GM23338 (cell line): ENCODE measurements at regions not wholly inside any gene's neighbourhood (a gene's known extent, or its start where the extent isn't known, plus 50 kb on each side); places are given as distances from the start of the nearest gene placed in this dataset.

Source experiments
- CREB1 ChIP-seq: fragments of 250-450 bp; sonication (Bioruptor Pico); IDR thresholded peaks from 2 replicates; pipeline ENCODE4 v1.5.0; 2020; ENCODE audit warnings: low read depth, mild to moderate bottlenecking, moderate library complexity
- CTCF ChIP-seq, 2 experiments: fragments of 200-600 bp in 1 of 2; sonication (generic) in 1 of 2; conservative IDR thresholded peaks; 2 replicates each; pipeline versions ENCODE4 v1.5.1 to v1.6.1; 2016 to 2017; ENCODE audit warnings: antibody characterized with exemption in 2 of 2, low read depth in 2 of 2, mild to moderate bottlenecking in 2 of 2, moderate library complexity in 1 of 2
- EZH2 ChIP-seq: fragments of 200-600 bp; sonication (generic); IDR thresholded peaks from one replicate; pipeline ENCODE4 v1.8.0; 2017; ENCODE audit warnings: antibody characterized with exemption, mild to moderate bottlenecking, low read depth; ENCODE audit not compliant: unreplicated experiment
- EZH2phosphoT487 ChIP-seq: fragments of 200-600 bp; sonication (generic); IDR thresholded peaks from one replicate; pipeline ENCODE4 v1.8.1; 2018; ENCODE audit warnings: antibody characterized with exemption; ENCODE audit not compliant: unreplicated experiment
- JUNB ChIP-seq: IDR thresholded peaks from one replicate; pipeline ENCODE4 v1.6.1; 2016; ENCODE audit warnings: antibody characterized with exemption; ENCODE audit not compliant: unreplicated experiment
- POLR2AphosphoS5 ChIP-seq: IDR thresholded peaks from 2 replicates; pipeline ENCODE4 v1.6.1; 2016; ENCODE audit warnings: antibody characterized with exemption, low read depth
- ZNF114 ChIP-seq: fragments of 250-450 bp; sonication (Bioruptor Pico); IDR thresholded peaks from 2 replicates; pipeline ENCODE4 v1.5.0; 2020; ENCODE audit warnings: mild to moderate bottlenecking, moderate library complexity
- ZNF331 ChIP-seq: fragments of 250-450 bp; sonication (Bioruptor Pico); IDR thresholded peaks from 2 replicates; pipeline ENCODE4 v1.5.0; 2020; ENCODE audit warnings: low read depth, mild to moderate bottlenecking, moderate library complexity
- TF ChIP-seq, protein P1 (sequence below): IDR thresholded peaks from one replicate; pipeline ENCODE4 v1.6.1; 2018; ENCODE audit warnings: antibody characterized with exemption; ENCODE audit not compliant: unreplicated experiment

DNA sequence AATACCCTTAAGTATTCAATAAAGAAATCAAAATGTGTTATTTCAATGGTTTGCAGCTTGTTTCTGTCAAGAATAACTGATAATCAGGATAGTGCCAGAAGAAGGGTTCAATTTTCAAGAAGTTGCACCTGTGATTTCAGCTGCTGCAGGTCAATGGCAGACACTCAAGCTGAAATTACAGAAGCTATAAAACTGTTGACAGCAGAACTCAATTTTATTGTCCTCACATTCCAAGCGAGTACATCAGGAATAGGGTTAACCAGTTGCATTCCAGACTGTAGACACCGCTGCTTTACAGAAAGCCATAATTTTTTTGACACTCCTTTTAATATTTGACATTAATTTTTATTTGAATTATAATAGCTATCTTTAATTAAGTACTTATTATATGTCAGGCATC is 364.1 kb downstream of the CGGBP1 start:
- TF ChIP-seq CTCF (conservative IDR thresholded peaks at IDR 0.05; ENCODE audit: low read depth in 2 of 2) (no peak), EZH2 (no peak), POLR2AphosphoS5 (no peak), CREB1 (no peak), ZNF331 (CRISPR knock-in tag) (no peak), EZH2phosphoT487 (no peak), ZNF114 (CRISPR knock-in tag) (no peak), JUNB (no peak)
- TF ChIP-seq, protein P1, sequence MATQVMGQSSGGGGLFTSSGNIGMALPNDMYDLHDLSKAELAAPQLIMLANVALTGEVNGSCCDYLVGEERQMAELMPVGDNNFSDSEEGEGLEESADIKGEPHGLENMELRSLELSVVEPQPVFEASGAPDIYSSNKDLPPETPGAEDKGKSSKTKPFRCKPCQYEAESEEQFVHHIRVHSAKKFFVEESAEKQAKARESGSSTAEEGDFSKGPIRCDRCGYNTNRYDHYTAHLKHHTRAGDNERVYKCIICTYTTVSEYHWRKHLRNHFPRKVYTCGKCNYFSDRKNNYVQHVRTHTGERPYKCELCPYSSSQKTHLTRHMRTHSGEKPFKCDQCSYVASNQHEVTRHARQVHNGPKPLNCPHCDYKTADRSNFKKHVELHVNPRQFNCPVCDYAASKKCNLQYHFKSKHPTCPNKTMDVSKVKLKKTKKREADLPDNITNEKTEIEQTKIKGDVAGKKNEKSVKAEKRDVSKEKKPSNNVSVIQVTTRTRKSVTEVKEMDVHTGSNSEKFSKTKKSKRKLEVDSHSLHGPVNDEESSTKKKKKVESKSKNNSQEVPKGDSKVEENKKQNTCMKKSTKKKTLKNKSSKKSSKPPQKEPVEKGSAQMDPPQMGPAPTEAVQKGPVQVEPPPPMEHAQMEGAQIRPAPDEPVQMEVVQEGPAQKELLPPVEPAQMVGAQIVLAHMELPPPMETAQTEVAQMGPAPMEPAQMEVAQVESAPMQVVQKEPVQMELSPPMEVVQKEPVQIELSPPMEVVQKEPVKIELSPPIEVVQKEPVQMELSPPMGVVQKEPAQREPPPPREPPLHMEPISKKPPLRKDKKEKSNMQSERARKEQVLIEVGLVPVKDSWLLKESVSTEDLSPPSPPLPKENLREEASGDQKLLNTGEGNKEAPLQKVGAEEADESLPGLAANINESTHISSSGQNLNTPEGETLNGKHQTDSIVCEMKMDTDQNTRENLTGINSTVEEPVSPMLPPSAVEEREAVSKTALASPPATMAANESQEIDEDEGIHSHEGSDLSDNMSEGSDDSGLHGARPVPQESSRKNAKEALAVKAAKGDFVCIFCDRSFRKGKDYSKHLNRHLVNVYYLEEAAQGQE, result no peak
